Head of caudate nucleus (tissue), 42 donors: ENCODE measurements at regions not wholly inside any gene's neighbourhood (a gene's known extent, or its start where the extent isn't known, plus 50 kb on each side); places are given as distances from the start of the nearest gene placed in this dataset.
"Not testable (repeated sequence)": the region's sequence is repeated elsewhere in the genome, so short reads cannot be mapped to it uniquely, and the experiment has no call there.

Source experiments
- DNase-seq, 42 donors: peaks; one replicate each; pipeline versions ENCODE4 v3.0.0 to v3.0.0-alpha.2; 2020 to 2021; ENCODE audit warnings: mixed read lengths in 7 of 42
- intact Hi-C: fragments of 100-400 bp; cut with DNase I; formaldehyde crosslinking; loops from one replicate; pipeline ENCODE4 v1.15.0; 2022

DNA sequence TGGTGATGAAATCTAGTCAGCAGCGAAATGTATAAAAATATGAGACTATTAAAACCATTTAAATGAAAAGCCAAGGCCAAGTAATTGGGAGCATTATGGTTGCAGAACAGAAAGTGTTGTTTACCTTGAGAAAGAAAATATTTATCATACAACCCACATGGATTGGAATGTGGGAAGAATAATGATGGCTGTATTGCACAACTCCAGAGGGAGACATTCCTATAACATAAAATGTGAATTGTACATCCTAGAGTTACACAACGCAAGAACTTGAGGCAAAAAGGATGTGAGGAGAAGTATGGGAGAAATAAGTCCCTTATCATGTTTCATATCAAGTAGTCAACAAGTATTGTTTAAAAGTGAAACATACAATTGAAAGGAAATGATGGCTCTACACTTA is 1014.0 kb upstream of the SEMA6A start:
- DNase-seq: no peak

DNA sequence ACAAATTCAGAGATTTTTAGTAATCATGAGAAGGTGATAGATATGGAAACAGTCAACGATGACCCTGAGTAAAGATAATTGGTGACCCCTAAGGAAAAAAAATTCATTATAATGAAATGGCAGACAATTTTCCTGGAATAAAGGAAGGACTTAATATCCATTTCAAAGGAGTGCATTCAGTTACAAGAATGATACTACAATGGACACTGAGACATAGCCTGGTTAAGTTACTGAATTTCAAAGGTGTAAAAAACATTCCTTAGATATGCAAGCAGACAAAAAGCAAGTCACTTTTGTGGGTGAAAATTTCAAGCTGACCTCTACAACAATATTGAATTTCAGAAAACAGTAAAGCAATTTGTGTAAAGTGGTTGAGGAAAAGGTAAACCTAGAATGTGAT is 1012.5 kb upstream of the SEMA6A start:
- no peak for DNase-seq
- intact Hi-C loops: no loop called here

More for the DNA sequence above, 1014.0 kb upstream of the SEMA6A start:
- intact Hi-C loops: no loop called here

DNA sequence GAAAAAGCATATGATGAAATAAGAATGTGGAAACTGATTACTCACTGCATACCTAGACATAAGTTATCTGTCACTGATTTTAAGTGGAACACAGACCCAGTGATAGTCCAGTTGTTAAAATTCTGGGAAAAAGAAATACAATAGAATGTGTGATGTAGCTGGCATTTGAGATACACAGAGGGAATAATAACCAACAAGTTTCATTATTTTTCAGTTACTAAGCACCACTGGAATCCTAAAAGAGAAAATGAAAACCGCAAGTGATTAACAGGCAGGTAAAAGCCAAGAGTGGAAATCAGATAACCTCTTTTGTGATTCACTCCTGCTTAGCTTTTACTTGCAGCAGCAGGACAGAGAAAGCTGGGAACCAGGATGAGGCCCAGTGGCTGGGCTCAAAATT is 994.0 kb upstream of the SEMA6A start:
- intact Hi-C loops: no loop called here
- no peak for DNase-seq

DNA sequence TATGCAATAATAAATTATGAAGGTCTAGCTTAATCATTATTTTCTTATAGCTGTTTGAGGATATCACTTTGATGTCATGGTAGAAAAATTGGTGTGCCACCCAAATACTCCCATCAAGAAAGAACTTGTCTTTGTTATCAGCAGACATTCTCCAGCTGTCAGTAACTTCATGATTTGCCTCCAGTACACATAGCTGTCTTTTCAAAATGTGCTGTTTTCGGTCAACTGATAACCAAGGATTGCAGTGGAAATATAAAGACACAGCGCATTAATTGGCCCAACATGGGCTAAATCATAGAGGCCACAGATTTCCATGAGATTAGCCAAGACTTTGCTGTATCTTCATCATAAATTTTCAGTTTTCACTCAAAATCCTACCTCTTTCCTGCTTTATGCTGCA is 993.5 kb upstream of the SEMA6A start:
- no peak for DNase-seq
- intact Hi-C loops: no loop called here

GRCh38 chr5:117562647-117563046 is 988.0 kb upstream of the SEMA6A start:
- no peak for DNase-seq
- intact Hi-C loops: no loop called here

GRCh38 chr5:117561531-117561930 is 986.9 kb upstream of the SEMA6A start:
- no peak for DNase-seq
- intact Hi-C loops: no loop called here

DNA sequence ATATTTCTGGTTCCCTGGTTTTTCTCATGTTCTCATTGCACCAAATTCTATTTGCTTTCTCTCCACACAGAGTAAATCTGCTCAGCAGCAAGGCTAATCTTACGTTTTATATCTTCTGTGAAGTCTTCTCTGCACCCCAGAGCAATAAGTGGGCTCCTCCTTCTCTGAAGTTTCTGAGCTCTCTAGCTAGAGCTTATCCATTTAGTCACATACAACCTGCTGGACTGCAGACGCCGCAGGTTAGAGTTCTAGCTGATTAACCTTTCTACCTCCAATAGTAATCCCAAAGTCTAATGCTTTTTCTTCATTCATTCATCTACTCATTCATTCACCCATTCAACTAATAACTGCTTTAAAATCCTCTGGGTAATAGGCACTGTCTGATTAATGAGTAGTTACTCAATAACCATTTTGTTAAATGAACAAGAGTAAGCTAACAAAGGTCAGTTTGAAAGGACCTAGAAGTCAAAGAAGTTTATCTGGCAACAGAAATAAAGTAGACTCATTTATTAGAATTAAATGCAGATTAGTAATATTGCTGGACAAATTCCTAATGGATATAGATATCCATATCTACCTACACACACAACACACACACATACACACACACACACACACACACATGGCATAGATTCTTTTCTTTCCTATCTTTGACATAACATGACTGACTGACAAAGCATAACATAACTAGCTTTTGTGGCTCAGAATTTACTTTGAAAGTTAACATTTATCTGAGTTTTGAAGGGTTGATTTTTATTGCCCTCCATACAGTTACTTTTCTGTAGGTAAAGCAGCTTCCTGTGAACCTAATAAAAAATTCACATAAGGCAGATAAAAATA is 984.6 kb upstream of the SEMA6A start:
- intact Hi-C loops: no loop called here
- no peak for DNase-seq

- DNase-seq: no peak
- intact Hi-C loops: no loop called here
Observed at GRCh38 chr5:117551236-117551635, 976.6 kb upstream of the SEMA6A start.

DNA sequence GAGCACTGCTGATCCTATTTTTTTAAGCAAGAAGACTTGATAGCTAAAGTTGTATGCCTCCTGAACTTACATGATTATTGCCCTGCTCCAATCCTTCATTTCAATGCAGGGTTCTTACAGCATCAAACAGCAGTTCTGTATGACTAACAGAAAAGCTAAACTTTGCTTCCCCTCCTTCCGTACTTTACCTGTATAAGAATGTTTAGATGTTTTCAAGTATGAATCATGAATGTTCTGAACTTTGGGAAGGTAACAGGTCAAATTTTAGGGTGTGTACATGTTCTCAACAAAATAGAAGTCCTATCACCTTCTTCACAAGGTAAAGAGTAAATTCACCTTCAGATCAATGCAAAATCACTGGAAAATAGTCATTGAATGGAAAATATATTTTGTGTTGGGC is 972.6 kb upstream of the SEMA6A start:
- intact Hi-C loops: no loop called here

DNA sequence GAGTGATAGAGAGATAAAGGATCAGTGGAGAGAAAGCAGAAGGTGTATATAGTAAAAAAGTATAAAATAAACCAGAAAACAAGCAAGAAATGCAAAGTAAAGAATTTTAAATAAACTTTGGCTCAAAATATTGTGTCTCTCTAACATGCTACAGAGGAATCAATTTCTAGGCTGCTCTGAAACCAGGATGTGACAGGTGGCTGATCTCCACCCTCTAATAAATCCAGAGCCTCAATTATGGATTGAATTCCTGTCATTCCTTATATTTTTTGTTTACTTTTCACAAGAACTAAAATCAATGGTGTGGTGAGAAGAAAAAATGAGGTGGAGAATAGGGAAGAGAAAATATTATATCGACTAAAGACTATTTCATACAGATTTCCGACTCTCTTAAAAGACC is 965.1 kb upstream of the SEMA6A start:
- intact Hi-C loops: no loop called here

More for the DNA sequence above, 972.6 kb upstream of the SEMA6A start:
- DNase-seq: no peak

DNA sequence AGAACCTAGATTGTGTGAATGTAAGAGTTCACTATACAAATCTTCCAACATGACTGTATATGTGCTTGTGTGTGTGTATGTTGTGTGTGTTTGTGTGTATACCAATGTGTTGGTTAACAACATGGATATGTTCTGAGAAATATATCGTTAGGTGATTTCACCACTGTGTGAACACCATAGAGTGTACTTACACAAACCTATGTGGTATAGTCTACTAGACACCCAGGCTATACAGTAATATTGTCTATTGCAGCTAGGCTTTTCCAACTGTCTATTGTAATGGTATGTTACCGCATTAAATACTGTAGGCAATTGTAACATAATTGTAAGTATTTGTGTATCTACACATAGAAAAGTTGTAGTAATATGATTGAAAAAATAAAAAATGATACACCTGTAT is 959.2 kb upstream of the SEMA6A start:
- intact Hi-C loops: no loop called here
- no peak for DNase-seq

More for the DNA sequence above, 965.1 kb upstream of the SEMA6A start:
- DNase-seq: no peak

DNA sequence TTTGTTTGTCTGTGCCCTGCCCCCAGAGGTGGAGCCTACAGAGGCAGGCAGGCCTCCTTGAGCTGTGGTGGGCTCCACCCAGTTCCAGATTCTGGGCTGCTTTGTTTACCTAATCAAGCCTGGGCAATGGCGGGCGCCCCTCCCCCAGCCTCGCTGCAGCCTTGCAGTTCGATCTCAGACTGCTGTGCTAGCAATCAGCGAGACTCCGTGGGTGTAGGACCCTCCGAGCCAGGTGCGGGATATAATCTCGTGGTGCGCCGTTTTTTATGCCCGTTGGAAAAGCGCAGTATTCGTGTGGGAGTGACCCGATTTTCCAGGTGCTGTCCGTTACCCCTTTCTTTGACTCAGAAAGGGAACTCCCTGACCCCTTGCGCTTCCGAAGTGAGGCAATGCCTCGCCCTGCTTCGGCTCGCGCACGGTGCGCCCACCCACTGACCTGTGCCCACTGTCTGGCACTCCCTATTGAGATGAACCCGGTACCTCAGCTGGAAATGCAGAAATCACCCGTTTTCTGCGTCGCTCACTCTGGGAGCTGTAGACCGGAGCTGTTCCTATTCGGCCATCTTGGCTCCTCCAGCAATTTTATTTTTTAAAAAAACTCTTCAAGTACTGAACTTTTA is 958.5 kb upstream of the SEMA6A start:
- DNase-seq, intact Hi-C loops: not testable (repeated sequence)

DNA sequence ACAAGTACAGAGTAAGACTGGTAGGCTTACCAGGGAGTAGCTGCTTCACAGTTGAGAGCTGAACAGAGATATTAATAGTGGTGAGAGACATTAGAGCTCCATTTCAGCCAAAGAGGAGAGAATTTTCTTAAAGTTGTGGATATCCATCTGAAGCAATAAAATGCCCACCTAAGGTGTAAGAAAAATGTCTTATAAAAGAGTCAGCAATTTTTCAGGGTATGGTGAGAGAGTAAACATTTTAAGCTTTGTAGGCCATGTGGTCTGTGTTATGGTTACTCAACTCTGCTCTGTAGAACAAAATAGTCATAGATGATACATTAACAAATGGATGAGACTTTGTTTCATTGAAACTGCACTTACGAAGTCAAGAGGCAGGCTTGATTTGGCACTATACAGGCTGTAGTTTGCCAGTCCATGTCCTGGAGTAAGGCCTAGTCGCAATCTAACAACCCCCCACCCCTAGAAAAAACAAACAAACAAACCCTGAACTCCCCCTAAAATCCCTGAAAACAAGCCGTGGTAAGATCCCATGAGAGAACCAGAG is 945.4 kb upstream of the SEMA6A start:
- intact Hi-C loops: no loop called here
- no peak for DNase-seq

GRCh38 chr5:117504305-117504704 is 929.7 kb upstream of the SEMA6A start:
- intact Hi-C loops: no loop called here
- no peak for DNase-seq

GRCh38 chr5:117497601-117498000 is 923.0 kb upstream of the SEMA6A start:
- intact Hi-C loops: no loop called here

GRCh38 chr5:117496801-117497200 is 922.2 kb upstream of the SEMA6A start:
- intact Hi-C loops: no loop called here
- no peak for DNase-seq

More at GRCh38 chr5:117497601-117498000, 923.0 kb upstream of the SEMA6A start:
- DNase-seq: no peak

GRCh38 chr5:117494188-117494587 is 919.6 kb upstream of the SEMA6A start:
- intact Hi-C loops: no loop called here

DNA sequence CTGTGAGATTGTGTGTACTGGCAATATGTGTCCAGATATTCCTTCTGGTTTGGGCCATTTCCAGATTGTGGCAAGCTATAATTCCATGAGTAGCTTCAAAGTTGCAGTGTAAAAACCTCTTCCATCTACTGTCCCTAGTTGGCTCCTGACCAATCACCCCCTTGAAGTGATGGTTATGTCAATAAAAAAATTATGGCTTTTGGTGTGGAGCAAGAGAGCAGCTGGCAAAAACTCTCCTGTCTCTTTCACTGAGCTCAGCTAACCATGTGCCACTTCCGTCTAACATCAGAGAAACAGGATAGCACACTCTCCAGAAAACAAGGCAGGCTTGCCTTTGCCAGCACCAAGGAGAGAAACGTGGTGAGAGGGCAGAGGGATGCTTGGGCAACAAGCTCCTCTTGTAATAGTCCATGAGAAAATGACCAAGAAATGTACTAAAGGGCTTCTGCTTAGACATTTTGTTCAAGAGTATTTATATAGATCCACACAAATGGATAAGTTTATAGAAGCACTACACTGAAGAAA is 914.4 kb upstream of the SEMA6A start:
- intact Hi-C loops: no loop called here
- no peak for DNase-seq

More at GRCh38 chr5:117494188-117494587, 919.6 kb upstream of the SEMA6A start:
- no peak for DNase-seq

- no peak for DNase-seq
- intact Hi-C loops: no loop called here
Observed at GRCh38 chr5:117487556-117487955, 912.9 kb upstream of the SEMA6A start.

DNA sequence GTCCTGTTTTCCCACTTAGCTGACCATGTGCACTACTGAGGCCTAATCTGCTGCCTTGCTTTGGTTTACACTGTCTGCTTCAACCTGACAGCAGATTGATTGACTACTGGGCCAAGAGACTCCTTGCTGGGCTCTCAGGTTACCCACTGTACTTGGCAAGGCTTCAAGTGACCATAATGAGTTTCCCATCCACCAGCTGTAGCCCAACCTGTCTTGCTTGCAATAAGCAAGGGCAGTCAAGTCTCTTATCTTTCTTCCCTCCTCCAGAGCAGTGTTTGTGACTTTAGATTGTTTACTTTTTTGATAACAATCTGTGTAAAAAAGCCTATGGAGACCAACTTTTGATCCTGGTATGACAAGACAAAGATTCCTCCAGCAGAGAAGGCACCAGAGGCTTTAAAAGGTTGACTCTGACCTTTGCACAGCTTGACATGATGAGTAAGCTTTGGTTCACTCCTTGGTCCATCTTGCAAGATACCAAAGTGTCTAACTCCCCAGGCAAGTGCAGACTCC is 912.3 kb upstream of the SEMA6A start:
- no peak for DNase-seq
- intact Hi-C loops: no loop called here
